ENCODE measurements at regions not wholly inside any gene's neighbourhood (a gene's known extent, or its start where the extent isn't known, plus 50 kb on each side); places are given as distances from the start of the nearest gene placed in this dataset.

- ATAC-seq (ENCODE audit: insufficient number of reproducible peaks, low FRiP score, low read depth) (no peak), DNase-seq (ENCODE audit: low spot score) (no peak)
- no peak overlapping the region for H3K27ac ChIP-seq
- peaks cover 0 to 5% of the 10 kb centered on the region in 2 donors for H3K4me1 ChIP-seq (ENCODE audit: control insufficient read depth in 1 of 2, low read depth in 2 of 2)
- H3K4me3 ChIP-seq, result no peak overlapping the region
- H3K36me3 ChIP-seq, result no peaks in the 10 kb centered on the region
- no peaks in the 10 kb centered on the region for H3K27me3 ChIP-seq (replicated peaks; ENCODE audit: insufficient read depth)
- no peaks in the 10 kb centered on the region for H3K9me3 ChIP-seq
- TF ChIP-seq CTCF (IDR thresholded peaks at IDR 0.05), result no peak
Measured at GRCh38 chr2:212712466-212712865, 173.9 kb upstream of the ERBB4 start.

GRCh38 chr2:212711856-212712255 is 173.3 kb upstream of the ERBB4 start:
- Histone ChIP-seq H3K36me3 (no peaks in the 10 kb centered on the region), H3K9me3 (no peaks in the 10 kb centered on the region), H3K27ac (no peak overlapping the region), H3K27me3 (replicated peaks; ENCODE audit: insufficient read depth) (no peaks in the 10 kb centered on the region), H3K4me1 (ENCODE audit: control insufficient read depth in 1 of 2, low read depth in 2 of 2) (peaks cover 0 to 5% of the 10 kb centered on the region in 2 donors), H3K4me3 (no peak overlapping the region)
- TF ChIP-seq CTCF (IDR thresholded peaks at IDR 0.05), result no peak
- DNase-seq (ENCODE audit: low spot score) (no peak), ATAC-seq (ENCODE audit: insufficient number of reproducible peaks, low FRiP score, low read depth) (no peak)

- Histone ChIP-seq H3K4me3 (no peak overlapping the region), H3K27ac (no peak overlapping the region), H3K27me3 (replicated peaks; ENCODE audit: insufficient read depth) (no peaks in the 10 kb centered on the region), H3K9me3 (no peaks in the 10 kb centered on the region), H3K4me1 (ENCODE audit: control insufficient read depth in 1 of 2, low read depth in 2 of 2) (peaks cover 0 to 5% of the 10 kb centered on the region in 2 donors), H3K36me3 (no peaks in the 10 kb centered on the region)
- no peak for TF ChIP-seq CTCF (IDR thresholded peaks at IDR 0.05)
- DNase-seq (ENCODE audit: low spot score), result no peak
- ATAC-seq (ENCODE audit: insufficient number of reproducible peaks, low FRiP score, low read depth), result no peak
Measured at GRCh38 chr2:212709280-212709679, 170.7 kb upstream of the ERBB4 start.

GRCh38 chr2:212708355-212708754 is 169.8 kb upstream of the ERBB4 start:
- peaks cover 0 to 3% of the 10 kb centered on the region in 2 donors for H3K4me1 ChIP-seq (ENCODE audit: control insufficient read depth in 1 of 2, low read depth in 2 of 2)
- TF ChIP-seq CTCF (IDR thresholded peaks at IDR 0.05), result no peak

GRCh38 chr2:212695426-212695825 is 156.8 kb upstream of the ERBB4 start:
- Histone ChIP-seq H3K27ac (no peak overlapping the region), H3K4me1 (ENCODE audit: control insufficient read depth in 1 of 2, low read depth in 2 of 2) (no peaks in the 10 kb centered on the region), H3K27me3 (replicated peaks; ENCODE audit: insufficient read depth) (no peaks in the 10 kb centered on the region), H3K9me3 (no peaks in the 10 kb centered on the region), H3K36me3 (no peaks in the 10 kb centered on the region), H3K4me3 (no peak overlapping the region)
- TF ChIP-seq CTCF (IDR thresholded peaks at IDR 0.05), result no peak
- no peak for ATAC-seq (ENCODE audit: insufficient number of reproducible peaks, low FRiP score, low read depth)
- no peak for DNase-seq (ENCODE audit: low spot score)

More at GRCh38 chr2:212708355-212708754, 169.8 kb upstream of the ERBB4 start:
- DNase-seq (ENCODE audit: low spot score), result no peak
- H3K36me3 ChIP-seq, result no peaks in the 10 kb centered on the region
- H3K9me3 ChIP-seq, result no peaks in the 10 kb centered on the region
- H3K27ac ChIP-seq, result no peak overlapping the region
- H3K27me3 ChIP-seq (replicated peaks; ENCODE audit: insufficient read depth), result no peaks in the 10 kb centered on the region
- no peak for ATAC-seq (ENCODE audit: insufficient number of reproducible peaks, low FRiP score, low read depth)
- H3K4me3 ChIP-seq, result no peak overlapping the region
